Transverse colon (tissue), 4 donors: ENCODE measurements at regions not wholly inside any gene's neighbourhood (a gene's known extent, or its start where the extent isn't known, plus 50 kb on each side); places are given as distances from the start of the nearest gene placed in this dataset.

Source experiments
- DNase-seq: peaks from one replicate; pipeline ENCODE4 v3.0.0-alpha.2; 2019
- H3K27ac ChIP-seq, 4 donors: fragments of 200-600 bp; sonication (generic); 2 replicates each; pipeline ENCODE4 v1.5.1; 2016 to 2018; ENCODE audit warnings: inconsistent platforms in 4 of 4
- H3K27me3 ChIP-seq: fragments of 200-600 bp; sonication (generic); 2 replicates; pipeline ENCODE4 v1.5.1; 2017; ENCODE audit warnings: inconsistent platforms
- H3K36me3 ChIP-seq, 4 donors: fragments of 200-600 bp; sonication (generic); 2 replicates each; pipeline ENCODE4 v1.5.1; 2017 to 2019; ENCODE audit warnings: inconsistent platforms in 4 of 4
- H3K4me1 ChIP-seq, 4 donors: fragments of 200-600 bp; sonication (generic); 2 replicates each; pipeline ENCODE4 v1.5.1; 2017 to 2020; ENCODE audit warnings: inconsistent platforms in 4 of 4
- H3K4me3 ChIP-seq, 4 donors: fragments of 200-600 bp; sonication (generic); 1 replicate in 1 of 4; 2 replicates in 3 of 4; pipeline versions ENCODE4 v1.5.1 to v1.6.1; 2017 to 2019; ENCODE audit warnings: inconsistent platforms in 4 of 4
- H3K9me3 ChIP-seq, 2 donors: fragments of 200-600 bp; sonication (generic); 2 replicates each; pipeline ENCODE4 v1.5.1; 2017 to 2019; ENCODE audit warnings: inconsistent platforms in 2 of 2
- EP300 ChIP-seq: sonication (generic); formaldehyde crosslinking; IDR thresholded peaks from one replicate; pipeline ENCODE4 v1.6.1; 2017; ENCODE audit warnings: antibody characterized with exemption, low read depth
- POLR2A ChIP-seq: fragments of 450-650 bp; IDR thresholded peaks from one replicate; pipeline ENCODE4 v1.6.1; 2016; ENCODE audit warnings: antibody characterized with exemption, mild to moderate bottlenecking, moderate library complexity
- POLR2AphosphoS5 ChIP-seq, 3 donors: sonication (generic); formaldehyde crosslinking; IDR thresholded peaks; one replicate each; pipeline ENCODE4 v1.6.1; 2016; ENCODE audit warnings: antibody characterized with exemption in 3 of 3
- WGBS, 2 donors: methylation state at CpG; one replicate each; pipeline ENCODE4 v1.1.5; 2018; ENCODE audit warnings: low coverage in 1 of 2; 5-methylcytosine and 5-hydroxymethylcytosine counted together
- in situ Hi-C, 4 donors: fragments of 200-750 bp; cut with MboI; loops; one replicate each; pipeline versions ENCODE4 v1.15.0 to v1.15.1; 2017; ENCODE audit warnings: low sequenced_read_pairs in 3 of 4, low pct_ligation_motif_present in 1 of 4, low pct_unique_long_range_greater_than_20kb in 1 of 4
- intact Hi-C: fragments of 100-400 bp; cut with DNase I; formaldehyde crosslinking; loops from one replicate; pipeline ENCODE4 v1.15.1; 2023; ENCODE audit warnings: low total_unique reads
- TF ChIP-seq, protein P1 (sequence below), 5 experiments: fragments of 200-600 bp in 3 of 5; fragments of 450-650 bp in 2 of 5; sonication (generic) in 3 of 5; IDR thresholded peaks; 1 replicate in 2 of 5; 2 replicates in 3 of 5; pipeline ENCODE4 v1.5.1; 2016 to 2017; ENCODE audit warnings: antibody characterized with exemption in 5 of 5, inconsistent platforms in 3 of 5, mild to moderate bottlenecking in 2 of 5, moderate library complexity in 1 of 5

DNA sequence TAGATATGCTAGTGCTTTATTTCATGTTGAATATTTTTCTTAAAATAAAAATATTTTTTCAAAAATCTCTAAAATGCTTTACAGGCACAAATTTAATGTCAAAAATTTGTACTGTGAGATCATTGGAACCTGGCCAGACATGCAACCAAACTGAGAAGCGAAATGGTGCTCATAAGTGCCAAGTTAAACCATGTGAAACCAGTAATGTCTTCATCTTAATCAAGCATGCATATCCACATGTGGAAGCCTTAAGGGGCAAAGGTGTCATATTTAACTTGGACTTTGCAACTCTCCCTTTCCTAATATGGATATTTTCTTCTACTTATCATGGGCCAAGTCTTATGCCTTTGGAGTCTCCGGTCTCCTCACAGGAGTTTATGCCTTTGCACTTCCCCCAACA is 208.9 kb upstream of the COL8A1 start:
- Histone ChIP-seq H3K27me3 (no peaks in the 10 kb centered on the region), H3K4me3 (no peak overlapping the region), H3K9me3 (no peaks in the 10 kb centered on the region), H3K4me1 (no peaks in the 10 kb centered on the region), H3K36me3 (no peaks in the 10 kb centered on the region), H3K27ac (no peak overlapping the region)
- no peak for DNase-seq
- in situ Hi-C loops (no loop called here), intact Hi-C loops (no loop called here)
- TF ChIP-seq, protein P1, sequence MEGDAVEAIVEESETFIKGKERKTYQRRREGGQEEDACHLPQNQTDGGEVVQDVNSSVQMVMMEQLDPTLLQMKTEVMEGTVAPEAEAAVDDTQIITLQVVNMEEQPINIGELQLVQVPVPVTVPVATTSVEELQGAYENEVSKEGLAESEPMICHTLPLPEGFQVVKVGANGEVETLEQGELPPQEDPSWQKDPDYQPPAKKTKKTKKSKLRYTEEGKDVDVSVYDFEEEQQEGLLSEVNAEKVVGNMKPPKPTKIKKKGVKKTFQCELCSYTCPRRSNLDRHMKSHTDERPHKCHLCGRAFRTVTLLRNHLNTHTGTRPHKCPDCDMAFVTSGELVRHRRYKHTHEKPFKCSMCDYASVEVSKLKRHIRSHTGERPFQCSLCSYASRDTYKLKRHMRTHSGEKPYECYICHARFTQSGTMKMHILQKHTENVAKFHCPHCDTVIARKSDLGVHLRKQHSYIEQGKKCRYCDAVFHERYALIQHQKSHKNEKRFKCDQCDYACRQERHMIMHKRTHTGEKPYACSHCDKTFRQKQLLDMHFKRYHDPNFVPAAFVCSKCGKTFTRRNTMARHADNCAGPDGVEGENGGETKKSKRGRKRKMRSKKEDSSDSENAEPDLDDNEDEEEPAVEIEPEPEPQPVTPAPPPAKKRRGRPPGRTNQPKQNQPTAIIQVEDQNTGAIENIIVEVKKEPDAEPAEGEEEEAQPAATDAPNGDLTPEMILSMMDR (IDR thresholded peaks at IDR 0.05): no peak
- whole genome bisulfite sequencing, 2 donors: 84 to 87% methylated on average over 2 of the region's 2 CpGs

DNA sequence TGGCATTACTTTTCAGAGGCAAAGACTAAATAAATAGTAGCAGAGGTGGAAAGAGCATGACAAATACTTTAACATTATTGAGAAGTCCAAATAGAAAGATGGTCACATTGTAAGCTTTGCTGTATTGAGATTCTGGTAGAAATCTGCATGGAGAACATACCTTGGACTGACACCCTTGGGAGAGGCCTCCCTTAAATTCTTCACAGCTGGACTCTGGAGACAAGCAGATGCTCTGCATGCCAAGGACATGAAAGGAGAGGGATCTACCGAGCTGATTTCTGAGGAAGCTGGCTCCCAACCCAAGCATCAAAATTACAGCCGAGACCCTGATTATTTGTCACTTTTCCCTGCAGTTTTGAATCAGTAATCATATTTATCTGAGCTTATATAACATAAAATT is 212.5 kb upstream of the COL8A1 start:
- in situ Hi-C loops (no loop called here), intact Hi-C loops (no loop called here)
- H3K36me3 ChIP-seq: no peaks in the 10 kb centered on the region
- TF ChIP-seq, protein P1 (IDR thresholded peaks at IDR 0.05): no peak
- TF ChIP-seq POLR2A (no peak), POLR2AphosphoS5 (IDR thresholded peaks at IDR 0.05) (no peak), EP300 (no peak)
- H3K9me3 ChIP-seq: no peaks in the 10 kb centered on the region
- DNase-seq: no peak
- no peak overlapping the region for H3K27ac ChIP-seq
- no peaks in the 10 kb centered on the region for H3K4me1 ChIP-seq
- no peak overlapping the region for H3K4me3 ChIP-seq
- WGBS, 2 donors: 37 to 58% methylated on average over 2 of the region's 2 CpGs
- no peaks in the 10 kb centered on the region for H3K27me3 ChIP-seq

DNA sequence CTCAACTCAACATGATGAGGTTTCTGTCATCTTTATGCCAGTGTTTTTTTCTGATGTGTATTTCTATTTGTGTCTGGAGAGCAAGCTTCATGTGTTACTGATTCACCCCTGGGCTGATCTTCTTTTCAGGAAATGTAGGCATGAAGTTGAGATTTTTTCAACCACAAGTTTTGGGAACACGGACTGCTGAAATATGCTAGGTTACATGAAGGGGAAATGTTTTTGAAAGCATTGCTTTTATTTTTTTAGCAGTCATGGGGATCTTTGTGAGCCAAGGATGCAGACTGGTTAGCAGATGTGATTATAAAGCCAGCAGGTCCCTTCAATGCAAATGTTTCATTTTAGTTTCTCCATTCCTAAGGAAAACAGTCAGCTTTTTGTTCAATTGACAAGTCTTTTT is 219.3 kb upstream of the COL8A1 start:
- 60 to 61% methylated on average over 1 of the region's 1 CpG for WGBS, 2 donors
- Histone ChIP-seq H3K4me3 (no peak overlapping the region), H3K9me3 (no peaks in the 10 kb centered on the region), H3K27ac (no peak overlapping the region), H3K36me3 (no peaks in the 10 kb centered on the region), H3K4me1 (no peaks in the 10 kb centered on the region), H3K27me3 (no peaks in the 10 kb centered on the region)
- no peak for TF ChIP-seq POLR2AphosphoS5 (IDR thresholded peaks at IDR 0.05)
- TF ChIP-seq POLR2A: no peak
- TF ChIP-seq, protein P1 (IDR thresholded peaks at IDR 0.05): no peak
- TF ChIP-seq EP300: no peak
- DNase-seq: no peak
- intact Hi-C loops: no loop called here
- in situ Hi-C loops: no loop called here

DNA sequence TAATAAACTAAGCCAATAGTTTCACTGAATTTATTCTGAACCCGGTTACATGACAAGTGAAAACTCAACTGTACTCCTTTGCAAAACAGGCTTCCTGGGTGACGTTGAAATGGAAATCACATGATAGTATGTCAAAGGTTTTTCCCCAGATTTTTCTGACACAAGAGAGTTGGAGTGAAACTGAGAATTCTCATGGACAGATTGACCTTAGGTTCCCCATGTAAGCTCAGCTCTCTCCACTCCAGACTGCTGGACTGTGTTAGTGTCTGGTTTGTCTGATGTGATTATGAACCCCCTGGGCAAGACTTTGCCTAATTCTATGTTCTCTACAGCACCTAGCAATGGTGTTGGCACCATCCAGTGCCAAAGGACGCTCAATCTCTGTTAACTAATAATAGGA is 219.7 kb upstream of the COL8A1 start:
- in situ Hi-C loops: no loop called here
- no peaks in the 10 kb centered on the region for H3K27me3 ChIP-seq
- H3K4me3 ChIP-seq: no peak overlapping the region
- no peak overlapping the region for H3K27ac ChIP-seq
- H3K36me3 ChIP-seq: no peaks in the 10 kb centered on the region
- WGBS, 2 donors: 62 to 86% methylated on average over 1 to 3 of the region's 3 CpGs
- H3K9me3 ChIP-seq: no peaks in the 10 kb centered on the region
- no peaks in the 10 kb centered on the region for H3K4me1 ChIP-seq
- no peak for DNase-seq
- intact Hi-C loops: no loop called here
- TF ChIP-seq, protein P1 (IDR thresholded peaks at IDR 0.05): no peak
- TF ChIP-seq POLR2A (no peak), EP300 (no peak), POLR2AphosphoS5 (IDR thresholded peaks at IDR 0.05) (no peak)
